HG03342 (cell line): ENCODE measurements at regions not wholly inside any gene's neighbourhood (a gene's known extent, or its start where the extent isn't known, plus 50 kb on each side); places are given as distances from the start of the nearest gene placed in this dataset.
"Not testable (repeated sequence)": the region's sequence is repeated elsewhere in the genome, so short reads cannot be mapped to it uniquely, and the experiment has no call there.

Source experiments
- ATAC-seq: cut with Tn5 transposase; IDR thresholded peaks from one replicate; pipeline ENCODE4 v1.9.1; 2021; ENCODE audit warnings: mild to moderate bottlenecking, moderate library complexity; ENCODE audit not compliant: unreplicated experiment

- ATAC-seq, result no peak
Observed at GRCh38 chr6:67190733-67191132, 1444.3 kb upstream of the ADGRB3 start.

- ATAC-seq, result no peak
Observed at GRCh38 chr6:67184405-67184804, 1450.7 kb upstream of the ADGRB3 start.

- ATAC-seq, result no peak
Observed at GRCh38 chr6:67175101-67175500, 1460.0 kb upstream of the ADGRB3 start.

GRCh38 chr6:67165606-67166005, 1458.6 kb upstream of the EYS start:
- ATAC-seq, result no peak

GRCh38 chr6:67160820-67161219, 1453.8 kb upstream of the EYS start:
- ATAC-seq, result no peak

GRCh38 chr6:67141005-67141404, 1434.0 kb upstream of the EYS start:
- ATAC-seq, result no peak

- ATAC-seq, result no peak
Observed at GRCh38 chr6:67133973-67134372, 1426.9 kb upstream of the EYS start.

GRCh38 chr6:67131827-67132226, 1424.8 kb upstream of the EYS start:
- ATAC-seq, result no peak

- ATAC-seq, result no peak
Observed at GRCh38 chr6:67129780-67130179, 1422.8 kb upstream of the EYS start.

- ATAC-seq, result no peak
Observed at GRCh38 chr6:67127041-67127440, 1420.0 kb upstream of the EYS start.

- ATAC-seq, result no peak
Observed at GRCh38 chr6:67121115-67121514, 1414.1 kb upstream of the EYS start.

- no peak for ATAC-seq
Observed at GRCh38 chr6:67112120-67112519, 1405.1 kb upstream of the EYS start.

- ATAC-seq, result no peak
Observed at GRCh38 chr6:67102743-67103142, 1395.7 kb upstream of the EYS start.

- ATAC-seq, result not testable (repeated sequence)
Observed at GRCh38 chr6:67095618-67096226, 1388.7 kb upstream of the EYS start.

GRCh38 chr6:67094431-67094946, 1387.5 kb upstream of the EYS start:
- no peak for ATAC-seq

GRCh38 chr6:67073938-67074337, 1366.9 kb upstream of the EYS start:
- no peak for ATAC-seq

- ATAC-seq, result no peak
Observed at GRCh38 chr6:67068781-67069180, 1361.8 kb upstream of the EYS start.

GRCh38 chr6:67064323-67064722, 1357.3 kb upstream of the EYS start:
- no peak for ATAC-seq

- no peak for ATAC-seq
Observed at GRCh38 chr6:67047996-67048395, 1341.0 kb upstream of the EYS start.

- ATAC-seq, result no peak
Observed at GRCh38 chr6:67045076-67045475, 1338.0 kb upstream of the EYS start.

- no peak for ATAC-seq
Observed at GRCh38 chr6:67031451-67031850, 1324.4 kb upstream of the EYS start.

GRCh38 chr6:67030861-67031260, 1323.8 kb upstream of the EYS start:
- ATAC-seq, result no peak

GRCh38 chr6:67016921-67017460, 1310.0 kb upstream of the EYS start:
- ATAC-seq, result no peak
